Pons (tissue), 1 donor: ENCODE measurements at regions not wholly inside any gene's neighbourhood (a gene's known extent, or its start where the extent isn't known, plus 50 kb on each side); places are given as distances from the start of the nearest gene placed in this dataset.
"Not testable (repeated sequence)": the region's sequence is repeated elsewhere in the genome, so short reads cannot be mapped to it uniquely, and the experiment has no call there.

Experiments used
- DNase-seq: peaks from one replicate; pipeline ENCODE4 v3.0.0-alpha.2; 2016; ENCODE audit warnings: low spot score

DNA sequence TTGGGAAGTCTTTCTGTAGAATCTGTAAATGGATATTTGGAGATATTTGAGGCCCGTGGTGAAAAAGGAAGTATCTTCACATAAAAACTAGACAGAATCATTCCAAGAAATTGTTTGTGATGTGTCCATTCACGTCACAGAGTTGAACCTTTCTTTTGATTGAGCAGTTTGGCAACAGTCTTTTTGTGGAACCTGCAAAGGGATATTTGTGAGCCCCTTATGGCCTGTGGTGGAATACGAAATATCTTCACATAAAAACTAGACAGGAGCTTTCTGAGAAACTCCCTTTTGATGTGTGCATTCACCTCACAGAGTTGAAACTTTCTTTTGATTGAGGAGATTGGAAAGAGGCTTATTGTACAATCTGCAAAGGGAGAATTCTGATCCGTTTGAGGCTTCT, 2980.4 kb downstream of the TUBA3C start:
- DNase-seq: not testable (repeated sequence)

DNA sequence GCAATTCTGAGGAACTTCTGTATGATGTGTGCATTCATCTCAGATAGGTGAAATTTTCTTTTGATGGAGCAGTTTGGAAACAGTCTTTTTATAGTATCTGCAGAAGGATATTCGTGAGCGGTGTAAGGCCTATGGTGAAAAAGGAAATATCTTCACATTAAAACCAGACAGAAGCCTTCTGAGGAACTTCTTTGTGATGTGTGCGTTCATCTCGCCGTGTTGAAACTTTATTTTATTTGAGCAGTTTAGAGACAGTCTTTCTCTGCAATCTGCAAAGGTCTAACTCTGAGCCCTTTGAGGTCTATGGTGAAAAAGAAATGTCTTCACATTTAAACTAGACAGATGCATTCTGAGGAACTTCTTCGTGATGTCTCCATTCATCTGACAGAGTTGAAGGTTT, 3021.0 kb downstream of the TUBA3C start:
- not testable (repeated sequence) for DNase-seq

DNA sequence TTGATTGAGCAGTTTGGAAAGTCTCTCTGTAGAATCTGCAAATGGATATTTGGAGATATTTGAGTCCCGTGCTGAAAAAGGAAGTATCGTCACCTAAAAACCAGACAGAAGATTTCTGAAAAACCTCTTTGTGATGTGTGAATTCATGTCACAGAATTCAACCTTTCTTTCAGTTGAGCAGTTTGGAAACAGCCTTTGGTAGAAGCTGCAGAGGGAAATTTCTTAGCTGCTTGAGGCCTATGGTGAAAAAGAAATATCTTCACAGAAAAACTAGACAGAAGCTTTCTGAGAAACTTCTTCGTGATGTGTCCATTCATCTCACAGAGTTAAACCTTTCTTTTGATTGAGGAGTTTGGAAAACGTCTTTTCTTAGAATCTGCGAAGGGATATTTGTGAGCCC, 3022.7 kb downstream of the TUBA3C start:
- not testable (repeated sequence) for DNase-seq

DNA sequence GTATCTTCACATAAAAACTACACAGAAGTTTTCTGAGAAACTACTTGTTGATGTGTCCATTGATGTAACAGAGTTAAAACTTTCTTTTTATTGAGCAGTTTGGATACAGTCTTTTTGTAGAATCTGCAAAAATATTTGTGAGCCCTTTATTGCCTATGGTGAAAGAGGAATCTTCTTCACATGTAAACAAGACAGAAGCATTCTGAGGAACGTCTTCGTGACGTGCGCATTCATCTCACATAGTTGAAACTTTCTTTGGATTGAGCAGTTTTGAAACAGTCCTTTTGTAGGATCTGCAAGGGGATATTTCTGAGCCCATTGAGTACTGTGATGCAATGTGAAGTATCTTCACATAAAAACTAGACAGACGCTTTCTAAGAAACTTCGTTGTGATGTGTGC, 3023.6 kb downstream of the TUBA3C start:
- DNase-seq: not testable (repeated sequence)

DNA sequence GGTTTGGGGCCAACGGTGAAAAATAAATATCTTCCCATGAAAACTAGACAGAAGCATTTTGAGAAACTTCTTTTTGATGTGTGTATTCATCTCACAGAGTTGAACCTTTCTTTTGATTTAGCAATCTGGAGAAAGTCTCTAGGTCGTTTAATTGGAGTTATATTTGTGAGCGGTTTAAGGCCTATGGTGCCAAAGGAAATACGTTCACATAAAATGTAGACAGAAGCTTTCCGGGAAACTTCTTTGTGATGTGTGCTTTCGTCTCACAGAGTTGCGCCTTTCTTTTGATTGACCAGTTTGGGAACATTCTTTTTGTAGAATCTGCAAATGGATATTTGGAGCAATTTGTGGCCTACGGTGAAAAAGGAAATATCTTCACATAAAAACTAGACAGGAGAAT, 3028.8 kb downstream of the TUBA3C start:
- DNase-seq: not testable (repeated sequence)

DNA sequence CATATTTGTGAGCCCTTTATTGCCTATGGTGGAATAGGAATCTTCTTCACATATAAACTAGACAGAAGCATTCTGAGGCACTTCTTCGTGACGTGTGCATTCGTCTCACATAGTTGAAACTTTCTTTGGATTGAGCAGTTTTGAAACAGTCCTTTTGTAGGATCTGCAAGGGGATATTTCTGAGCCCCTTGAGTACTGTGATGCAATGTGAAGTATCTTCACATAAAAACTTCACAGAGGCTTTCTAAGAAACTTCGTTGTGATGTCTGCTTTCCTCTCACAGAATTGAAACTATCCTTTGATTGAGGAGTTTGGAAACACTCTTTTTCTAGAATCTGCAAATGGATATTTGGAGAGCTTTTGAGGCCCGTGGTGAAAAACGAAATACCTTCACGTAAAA, 3030.3 kb downstream of the TUBA3C start:
- DNase-seq: not testable (repeated sequence)

DNA sequence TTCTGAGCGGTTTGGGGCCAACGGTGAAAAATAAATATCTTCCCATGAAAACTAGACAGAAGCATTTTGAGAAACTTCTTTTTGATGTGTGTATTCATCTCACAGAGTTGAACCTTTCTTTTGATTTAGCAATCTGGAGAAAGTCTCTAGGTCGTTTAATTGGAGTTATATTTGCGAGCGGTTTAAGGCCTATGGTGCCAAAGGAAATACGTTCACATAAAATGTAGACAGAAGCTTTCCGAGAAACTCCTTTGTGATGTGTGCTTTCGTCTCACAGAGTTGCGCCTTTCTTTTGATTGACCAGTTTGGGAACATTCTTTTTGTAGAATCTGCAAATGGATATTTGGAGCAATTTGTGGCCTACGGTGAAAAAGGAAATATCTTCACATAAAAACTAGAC, 3032.2 kb downstream of the TUBA3C start:
- DNase-seq: not testable (repeated sequence)

DNA sequence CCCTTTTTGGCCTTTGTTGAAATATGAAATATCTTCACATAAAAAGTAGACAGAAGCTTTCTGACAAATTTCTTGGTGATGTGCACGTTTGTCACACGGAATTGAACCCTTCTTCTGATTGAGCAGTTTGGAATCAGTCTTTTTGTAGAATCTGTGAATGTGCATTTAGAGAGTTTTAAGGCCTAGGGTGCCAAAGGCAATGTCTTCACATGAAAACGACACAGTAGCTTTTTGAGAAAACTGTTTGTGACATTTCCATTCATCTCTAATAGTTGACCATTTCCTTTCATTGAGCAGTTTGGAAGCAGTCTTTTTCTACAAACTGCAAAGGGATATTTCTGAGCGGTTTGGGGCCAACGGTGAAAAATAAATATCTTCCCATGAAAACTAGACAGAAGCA, 3036.0 kb downstream of the TUBA3C start:
- not testable (repeated sequence) for DNase-seq

DNA sequence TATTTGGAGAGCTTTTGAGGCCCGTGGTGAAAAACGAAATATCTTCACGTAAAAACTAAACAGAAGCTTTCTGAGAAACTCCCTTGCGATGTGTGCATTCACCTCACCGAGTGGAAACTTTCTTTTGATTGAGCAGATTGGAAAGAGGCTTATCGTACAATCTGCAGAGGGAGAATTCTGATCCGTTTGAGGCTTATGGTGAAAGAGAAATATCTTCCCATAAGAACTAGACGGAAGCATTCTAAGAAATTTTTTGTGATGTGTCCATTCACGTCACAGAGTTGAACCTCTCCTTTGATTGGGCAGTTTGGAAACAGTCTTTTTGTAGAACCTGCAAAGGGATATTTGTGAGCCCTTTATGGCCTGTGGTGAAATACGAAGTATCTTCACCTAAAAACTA, 3040.3 kb downstream of the TUBA3C start:
- DNase-seq: not testable (repeated sequence)

DNA sequence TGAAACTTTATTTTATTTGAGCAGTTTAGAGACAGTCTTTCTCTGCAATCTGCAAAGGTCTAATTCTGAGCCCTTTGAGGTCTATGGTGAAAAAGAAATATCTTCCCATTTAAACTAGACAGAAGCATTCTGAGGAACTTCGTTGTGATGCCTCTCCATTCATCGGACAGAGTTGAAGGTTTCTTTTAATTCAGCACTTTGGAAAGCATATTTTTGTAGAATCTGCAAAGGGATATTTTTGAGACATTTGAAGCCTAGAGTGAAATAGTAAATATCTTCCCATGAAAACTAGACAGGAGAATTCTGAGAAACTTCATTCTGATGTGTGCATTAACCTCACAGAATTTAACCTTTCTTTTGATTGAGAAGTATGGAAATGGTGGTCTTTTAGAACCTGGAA, 3044.8 kb downstream of the TUBA3C start:
- not testable (repeated sequence) for DNase-seq

DNA sequence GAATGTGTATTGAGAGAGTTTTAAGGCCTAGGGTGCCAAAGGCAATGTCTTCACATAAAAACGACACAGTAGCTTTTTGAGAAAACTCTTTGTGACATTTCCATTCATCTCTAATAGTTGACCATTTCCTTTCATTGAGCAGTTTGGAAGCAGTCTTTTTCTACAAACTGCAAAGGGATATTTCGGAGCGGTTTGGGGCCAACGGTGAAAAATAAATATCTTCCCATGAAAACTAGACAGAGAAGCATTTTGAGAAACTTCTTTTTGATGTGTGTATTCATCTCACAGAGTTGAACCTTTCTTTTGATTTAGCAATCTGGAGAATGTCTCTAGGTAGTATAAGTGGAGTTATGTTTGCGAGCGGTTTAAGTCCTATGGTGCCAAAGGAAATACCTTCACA, 3052.9 kb downstream of the TUBA3C start:
- not testable (repeated sequence) for DNase-seq

DNA sequence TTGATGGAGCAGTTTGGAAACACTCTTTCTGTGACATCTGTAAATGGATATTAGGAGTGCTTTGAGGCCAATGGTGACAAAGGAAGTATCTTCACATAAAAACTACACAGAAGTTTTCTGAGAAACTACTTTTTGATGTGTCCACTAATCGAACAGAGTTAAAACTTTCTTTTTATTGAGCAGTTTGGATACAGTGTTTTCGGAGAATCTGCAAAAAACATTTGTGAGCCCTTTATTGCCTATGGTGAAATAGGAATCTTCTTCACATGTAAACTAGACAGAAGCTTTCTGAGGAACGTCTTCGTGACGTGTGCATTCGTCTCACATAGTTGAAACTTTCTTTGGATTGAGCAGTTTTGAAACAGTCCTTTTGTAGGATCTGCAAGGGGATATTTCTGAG, 3068.2 kb downstream of the TUBA3C start:
- DNase-seq: peak; percentile 53
